ENCODE measurements at regions not wholly inside any gene's neighbourhood (a gene's known extent, or its start where the extent isn't known, plus 50 kb on each side); places are given as distances from the start of the nearest gene placed in this dataset.

GRCh38 chr21:22211943-22212342, 1213.7 kb downstream of the NCAM2 start:
- H2AFZ ChIP-seq (ENCODE audit: low read depth): no peak overlapping the region
- TF ChIP-seq TAF1 (IDR thresholded peaks at IDR 0.05; ENCODE audit: borderline replicate concordance, low read depth, low read length): no peak
- TF ChIP-seq NFIC (IDR thresholded peaks at IDR 0.05; ENCODE audit: borderline replicate concordance): no peak
- TF ChIP-seq SMC3 (IDR thresholded peaks at IDR 0.05; ENCODE audit: low read depth, low read length): no peak
- TF ChIP-seq ELF1 (IDR thresholded peaks at IDR 0.05): no peak
- no peak for TF ChIP-seq NRF1 (IDR thresholded peaks at IDR 0.05; ENCODE audit: low read depth, low read length)
- TF ChIP-seq, protein P1, sequence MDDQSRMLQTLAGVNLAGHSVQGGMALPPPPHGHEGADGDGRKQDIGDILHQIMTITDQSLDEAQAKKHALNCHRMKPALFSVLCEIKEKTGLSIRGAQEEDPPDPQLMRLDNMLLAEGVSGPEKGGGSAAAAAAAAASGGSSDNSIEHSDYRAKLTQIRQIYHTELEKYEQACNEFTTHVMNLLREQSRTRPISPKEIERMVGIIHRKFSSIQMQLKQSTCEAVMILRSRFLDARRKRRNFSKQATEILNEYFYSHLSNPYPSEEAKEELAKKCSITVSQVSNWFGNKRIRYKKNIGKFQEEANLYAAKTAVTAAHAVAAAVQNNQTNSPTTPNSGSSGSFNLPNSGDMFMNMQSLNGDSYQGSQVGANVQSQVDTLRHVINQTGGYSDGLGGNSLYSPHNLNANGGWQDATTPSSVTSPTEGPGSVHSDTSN (IDR thresholded peaks at IDR 0.05): no peak
- TF ChIP-seq, protein P2, sequence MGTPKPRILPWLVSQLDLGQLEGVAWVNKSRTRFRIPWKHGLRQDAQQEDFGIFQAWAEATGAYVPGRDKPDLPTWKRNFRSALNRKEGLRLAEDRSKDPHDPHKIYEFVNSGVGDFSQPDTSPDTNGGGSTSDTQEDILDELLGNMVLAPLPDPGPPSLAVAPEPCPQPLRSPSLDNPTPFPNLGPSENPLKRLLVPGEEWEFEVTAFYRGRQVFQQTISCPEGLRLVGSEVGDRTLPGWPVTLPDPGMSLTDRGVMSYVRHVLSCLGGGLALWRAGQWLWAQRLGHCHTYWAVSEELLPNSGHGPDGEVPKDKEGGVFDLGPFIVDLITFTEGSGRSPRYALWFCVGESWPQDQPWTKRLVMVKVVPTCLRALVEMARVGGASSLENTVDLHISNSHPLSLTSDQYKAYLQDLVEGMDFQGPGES (IDR thresholded peaks at IDR 0.05; ENCODE audit: low read depth, low read length): no peak
- TF ChIP-seq, protein P3, sequence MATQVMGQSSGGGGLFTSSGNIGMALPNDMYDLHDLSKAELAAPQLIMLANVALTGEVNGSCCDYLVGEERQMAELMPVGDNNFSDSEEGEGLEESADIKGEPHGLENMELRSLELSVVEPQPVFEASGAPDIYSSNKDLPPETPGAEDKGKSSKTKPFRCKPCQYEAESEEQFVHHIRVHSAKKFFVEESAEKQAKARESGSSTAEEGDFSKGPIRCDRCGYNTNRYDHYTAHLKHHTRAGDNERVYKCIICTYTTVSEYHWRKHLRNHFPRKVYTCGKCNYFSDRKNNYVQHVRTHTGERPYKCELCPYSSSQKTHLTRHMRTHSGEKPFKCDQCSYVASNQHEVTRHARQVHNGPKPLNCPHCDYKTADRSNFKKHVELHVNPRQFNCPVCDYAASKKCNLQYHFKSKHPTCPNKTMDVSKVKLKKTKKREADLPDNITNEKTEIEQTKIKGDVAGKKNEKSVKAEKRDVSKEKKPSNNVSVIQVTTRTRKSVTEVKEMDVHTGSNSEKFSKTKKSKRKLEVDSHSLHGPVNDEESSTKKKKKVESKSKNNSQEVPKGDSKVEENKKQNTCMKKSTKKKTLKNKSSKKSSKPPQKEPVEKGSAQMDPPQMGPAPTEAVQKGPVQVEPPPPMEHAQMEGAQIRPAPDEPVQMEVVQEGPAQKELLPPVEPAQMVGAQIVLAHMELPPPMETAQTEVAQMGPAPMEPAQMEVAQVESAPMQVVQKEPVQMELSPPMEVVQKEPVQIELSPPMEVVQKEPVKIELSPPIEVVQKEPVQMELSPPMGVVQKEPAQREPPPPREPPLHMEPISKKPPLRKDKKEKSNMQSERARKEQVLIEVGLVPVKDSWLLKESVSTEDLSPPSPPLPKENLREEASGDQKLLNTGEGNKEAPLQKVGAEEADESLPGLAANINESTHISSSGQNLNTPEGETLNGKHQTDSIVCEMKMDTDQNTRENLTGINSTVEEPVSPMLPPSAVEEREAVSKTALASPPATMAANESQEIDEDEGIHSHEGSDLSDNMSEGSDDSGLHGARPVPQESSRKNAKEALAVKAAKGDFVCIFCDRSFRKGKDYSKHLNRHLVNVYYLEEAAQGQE (IDR thresholded peaks at IDR 0.05; ENCODE audit: low read depth, low read length): no peak
- no peak for TF ChIP-seq USF1 (IDR thresholded peaks at IDR 0.05; ENCODE audit: borderline replicate concordance, low read depth)
- TF ChIP-seq RCOR1 (IDR thresholded peaks at IDR 0.05; ENCODE audit: low read length): no peak
- TF ChIP-seq USF2 (IDR thresholded peaks at IDR 0.05; ENCODE audit: borderline replicate concordance, low read depth, low read length): no peak
- TF ChIP-seq RFX5 (IDR thresholded peaks at IDR 0.05; ENCODE audit: low read length): no peak
- TF ChIP-seq TCF12 (IDR thresholded peaks at IDR 0.05): no peak
- TF ChIP-seq CHD2 (IDR thresholded peaks at IDR 0.05; ENCODE audit: low read length, partially characterized antibody): no peak
- TF ChIP-seq JUND (IDR thresholded peaks at IDR 0.05): no peak
- no peak for TF ChIP-seq MXI1 (IDR thresholded peaks at IDR 0.05; ENCODE audit: low read depth, low read length)
- TF ChIP-seq RAD21 (IDR thresholded peaks at IDR 0.05; ENCODE audit: low read length): no peak
- TF ChIP-seq POLR2AphosphoS5 (IDR thresholded peaks at IDR 0.05; ENCODE audit: low read depth, low read length): no peak
- TF ChIP-seq TEAD4 (IDR thresholded peaks at IDR 0.05; ENCODE audit: borderline replicate concordance, insufficient read depth): no peak
- TF ChIP-seq CTCF (IDR thresholded peaks at IDR 0.05): no peak
- H3F3A ChIP-seq (replicated peaks; ENCODE audit: insufficient read depth): no peaks in the 10 kb centered on the region
- no peaks in the 10 kb centered on the region for H3K4me1 ChIP-seq (ENCODE audit: control insufficient read depth in 1 of 2, insufficient read depth in 2 of 2, low read depth in 1 of 2, low read length in 1 of 2)
- H3K4me3 ChIP-seq (ENCODE audit: low read depth in 2 of 2, low read length in 1 of 2): no peak overlapping the region
- H3K9ac ChIP-seq: no peak overlapping the region
- H3K36me3 ChIP-seq (replicated peaks in 1 of 2; ENCODE audit: control insufficient read depth in 1 of 2, insufficient read depth in 2 of 2, low read length in 1 of 2): no peaks in the 10 kb centered on the region
- H3K4me2 ChIP-seq: no peak overlapping the region
- H3K79me2 ChIP-seq (ENCODE audit: insufficient read depth): no peaks in the 10 kb centered on the region
- 20% methylated on average over 2 of the region's 2 CpGs for WGBS (ENCODE audit: low lambda C conversion rate)
- H4K20me1 ChIP-seq (ENCODE audit: insufficient read depth): no peaks in the 10 kb centered on the region
- no peaks in the 10 kb centered on the region for H3K9me2 ChIP-seq
- no peak overlapping the region for H3K27ac ChIP-seq (ENCODE audit: low read depth in 2 of 2, low read length in 1 of 2)
- ChIA-PET CTCF (no interaction called here), POLR2A (no interaction called here)
- DNase-seq: no peak
- H3K27me3 ChIP-seq (ENCODE audit: insufficient read depth): no peaks in the 10 kb centered on the region
- no peaks in the 10 kb centered on the region for H3K9me3 ChIP-seq

Data from SK-N-SH (cell line).